Left lung (tissue), 4 donors: ENCODE measurements at regions not wholly inside any gene's neighbourhood (a gene's known extent, or its start where the extent isn't known, plus 50 kb on each side); places are given as distances from the start of the nearest gene placed in this dataset.

Experiments
- ATAC-seq: fragments of 200-7000 bp; cut with Tn5 transposase; one replicate; pipeline ENCODE4 v1.9.1; 2020; ENCODE audit warnings: moderate library complexity
- DNase-seq, 4 donors: peaks; one replicate each; pipeline ENCODE4 v3.0.0-alpha.2; 2013 to 2020
- H3K27ac ChIP-seq, 2 donors: fragments of 200-600 bp; sonication (generic) in 1 of 2; one replicate each; pipeline versions ENCODE4 v1.5.0 to v1.8.0; 2020 to 2021
- H3K27me3 ChIP-seq, 2 donors: fragments of 200-600 bp; sonication (generic) in 1 of 2; one replicate each; pipeline versions ENCODE4 v1.5.0 to v1.8.0; 2020 to 2021
- H3K36me3 ChIP-seq, 2 donors: fragments of 200-600 bp; sonication (generic) in 1 of 2; one replicate each; pipeline versions ENCODE4 v1.5.0 to v1.8.0; 2020 to 2021
- H3K4me1 ChIP-seq, 2 donors: fragments of 200-600 bp; one replicate each; pipeline ENCODE4 v1.8.0; 2021
- H3K4me3 ChIP-seq, 2 donors: fragments of 200-600 bp; sonication (generic) in 1 of 2; one replicate each; pipeline versions ENCODE4 v1.5.0 to v1.8.0; 2020 to 2021; ENCODE audit warnings: mild to moderate bottlenecking in 1 of 2
- H3K9me3 ChIP-seq, 2 donors: fragments of 200-600 bp; sonication (generic) in 1 of 2; one replicate each; pipeline versions ENCODE4 v1.5.0 to v1.8.0; 2020 to 2021
- CTCF ChIP-seq, 2 donors: fragments of 200-600 bp; sonication (generic) in 1 of 2; IDR thresholded peaks; one replicate each; pipeline versions ENCODE4 v1.5.0 to v1.8.0; 2021; ENCODE audit warnings: antibody characterized with exemption in 2 of 2
- intact Hi-C, 2 donors: fragments of 100-400 bp; cut with DNase I; formaldehyde crosslinking; loops; one replicate each; pipeline versions ENCODE4 v1.11.2 to v1.14.2; 2022
- donor health status: DM: no; HTN: yes; CAD: no.
- donor health status: DM: no; HTN: no; CAD: no.

GRCh38 chr18:73756256-73757091, 391.2 kb downstream of the FBXO15 start:
- Histone ChIP-seq H3K27me3 (no peaks in the 10 kb centered on the region), H3K4me3 (no peak overlapping the region), H3K4me1 (no peaks in the 10 kb centered on the region), H3K36me3 (no peaks in the 10 kb centered on the region), H3K27ac (no peak overlapping the region), H3K9me3 (no peaks in the 10 kb centered on the region)
- no peak for TF ChIP-seq CTCF (IDR thresholded peaks at IDR 0.05)
- no peak for ATAC-seq
- intact Hi-C loops: no loop called here
- DNase-seq: peak in 1 of 4 donors; percentile 71

GRCh38 chr18:73752965-73753364, 394.7 kb downstream of the FBXO15 start:
- DNase-seq (no peak), ATAC-seq (no peak)
- no peaks in the 10 kb centered on the region for H3K36me3 ChIP-seq
- no peaks in the 10 kb centered on the region for H3K27me3 ChIP-seq
- no peak overlapping the region for H3K27ac ChIP-seq
- no peak for TF ChIP-seq CTCF (IDR thresholded peaks at IDR 0.05)
- no peaks in the 10 kb centered on the region for H3K9me3 ChIP-seq
- no peaks in the 10 kb centered on the region for H3K4me1 ChIP-seq
- H3K4me3 ChIP-seq: no peak overlapping the region
- intact Hi-C loops: no loop called here

- H3K27ac ChIP-seq: no peak overlapping the region
- intact Hi-C loops: no loop called here
- TF ChIP-seq CTCF (IDR thresholded peaks at IDR 0.05): no peak
- H3K36me3 ChIP-seq: no peaks in the 10 kb centered on the region
- H3K27me3 ChIP-seq: no peaks in the 10 kb centered on the region
- H3K4me3 ChIP-seq: no peak overlapping the region
- no peak for DNase-seq
- no peak for ATAC-seq
- H3K4me1 ChIP-seq: no peaks in the 10 kb centered on the region
- no peaks in the 10 kb centered on the region for H3K9me3 ChIP-seq
These were observed 395.1 kb downstream of the FBXO15 start for GRCh38 chr18:73752546-73752945.

DNA sequence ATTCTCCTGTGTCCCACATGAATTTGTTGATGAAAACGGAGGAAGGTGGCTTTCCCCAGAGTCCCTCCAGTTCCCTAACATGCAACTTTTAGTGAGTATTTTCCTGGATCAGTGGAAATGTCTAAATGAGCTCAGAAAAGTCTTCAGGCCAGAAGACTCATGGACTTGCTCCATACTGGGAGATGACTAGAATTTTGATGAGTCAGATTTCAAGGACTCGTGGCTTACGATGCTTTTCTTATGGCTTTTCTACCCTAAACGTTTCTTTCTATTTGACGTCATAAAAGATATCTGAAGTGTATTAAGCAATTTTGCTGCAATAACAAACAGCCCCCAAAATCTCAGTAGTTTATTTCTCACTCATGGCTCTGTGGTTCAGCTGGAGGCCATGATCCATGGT, 397.6 kb downstream of the FBXO15 start:
- Histone ChIP-seq H3K27me3 (no peaks in the 10 kb centered on the region), H3K36me3 (no peaks in the 10 kb centered on the region), H3K4me1 (no peaks in the 10 kb centered on the region), H3K9me3 (no peaks in the 10 kb centered on the region), H3K4me3 (no peak overlapping the region), H3K27ac (no peak overlapping the region)
- intact Hi-C loops: no loop called here
- no peak for ATAC-seq
- no peak for TF ChIP-seq CTCF (IDR thresholded peaks at IDR 0.05)
- no peak for DNase-seq

DNA sequence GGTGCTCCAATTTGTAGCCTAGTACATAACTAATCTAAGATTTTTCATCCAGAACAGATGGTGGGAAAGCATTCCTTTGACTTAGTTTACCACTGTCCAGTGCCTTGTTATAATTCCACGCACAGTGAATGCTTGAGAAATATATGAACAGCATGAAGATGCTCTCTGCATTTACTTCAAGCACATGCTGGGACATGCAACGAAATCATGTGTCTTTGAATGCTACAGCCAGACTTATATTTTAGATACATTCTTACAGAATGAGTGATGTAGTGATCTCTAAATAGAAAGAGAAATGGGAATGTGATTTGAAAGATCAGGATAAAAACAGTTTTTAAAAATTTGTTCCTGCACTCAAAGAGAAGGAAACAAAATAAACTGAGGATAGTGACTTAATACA, 398.3 kb downstream of the FBXO15 start:
- H3K4me1 ChIP-seq: no peaks in the 10 kb centered on the region
- no peak overlapping the region for H3K27ac ChIP-seq
- H3K4me3 ChIP-seq: no peak overlapping the region
- ATAC-seq (no peak), DNase-seq (no peak)
- no peaks in the 10 kb centered on the region for H3K27me3 ChIP-seq
- H3K36me3 ChIP-seq: no peaks in the 10 kb centered on the region
- TF ChIP-seq CTCF (IDR thresholded peaks at IDR 0.05): no peak
- no peaks in the 10 kb centered on the region for H3K9me3 ChIP-seq
- intact Hi-C loops: no loop called here
